ENCODE measurements at regions not wholly inside any gene's neighbourhood (a gene's known extent, or its start where the extent isn't known, plus 50 kb on each side); places are given as distances from the start of the nearest gene placed in this dataset.

DNA sequence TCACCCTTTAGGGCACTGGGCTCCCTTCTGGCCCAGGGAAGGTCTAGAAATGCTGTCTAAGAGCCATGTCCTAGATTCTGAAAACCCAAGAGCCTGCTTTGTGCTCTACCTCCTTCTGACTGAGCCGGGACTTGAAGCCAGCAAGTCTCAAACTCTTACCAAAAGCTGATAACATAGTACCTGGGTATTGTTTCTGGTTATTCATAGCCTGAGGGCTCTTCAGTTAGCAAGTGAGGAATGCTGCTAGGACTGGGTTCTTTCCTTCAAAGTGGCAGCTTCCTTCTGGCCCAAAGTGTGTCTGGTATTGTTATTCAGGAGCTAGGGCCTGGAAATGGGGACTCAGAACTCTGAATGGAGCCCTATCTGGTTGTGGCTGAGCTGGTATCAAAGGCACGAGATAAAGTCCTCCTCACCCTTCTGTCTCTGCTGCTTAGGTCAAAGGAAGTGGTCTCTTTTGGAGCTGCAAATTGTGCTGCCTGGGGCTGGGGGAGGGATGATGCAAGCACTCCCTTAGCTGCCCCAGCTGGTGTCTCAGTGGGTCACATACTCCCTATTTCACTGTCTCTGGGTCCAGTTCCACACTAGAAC is 696.0 kb upstream of the CCDC179 start:
- no peak overlapping the region for H3K27ac ChIP-seq
- TF ChIP-seq ZFX (IDR thresholded peaks at IDR 0.05; ENCODE audit: borderline replicate concordance): no peak
- TF ChIP-seq, protein P1, sequence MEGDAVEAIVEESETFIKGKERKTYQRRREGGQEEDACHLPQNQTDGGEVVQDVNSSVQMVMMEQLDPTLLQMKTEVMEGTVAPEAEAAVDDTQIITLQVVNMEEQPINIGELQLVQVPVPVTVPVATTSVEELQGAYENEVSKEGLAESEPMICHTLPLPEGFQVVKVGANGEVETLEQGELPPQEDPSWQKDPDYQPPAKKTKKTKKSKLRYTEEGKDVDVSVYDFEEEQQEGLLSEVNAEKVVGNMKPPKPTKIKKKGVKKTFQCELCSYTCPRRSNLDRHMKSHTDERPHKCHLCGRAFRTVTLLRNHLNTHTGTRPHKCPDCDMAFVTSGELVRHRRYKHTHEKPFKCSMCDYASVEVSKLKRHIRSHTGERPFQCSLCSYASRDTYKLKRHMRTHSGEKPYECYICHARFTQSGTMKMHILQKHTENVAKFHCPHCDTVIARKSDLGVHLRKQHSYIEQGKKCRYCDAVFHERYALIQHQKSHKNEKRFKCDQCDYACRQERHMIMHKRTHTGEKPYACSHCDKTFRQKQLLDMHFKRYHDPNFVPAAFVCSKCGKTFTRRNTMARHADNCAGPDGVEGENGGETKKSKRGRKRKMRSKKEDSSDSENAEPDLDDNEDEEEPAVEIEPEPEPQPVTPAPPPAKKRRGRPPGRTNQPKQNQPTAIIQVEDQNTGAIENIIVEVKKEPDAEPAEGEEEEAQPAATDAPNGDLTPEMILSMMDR (IDR thresholded peaks at IDR 0.05): no peak

DNA sequence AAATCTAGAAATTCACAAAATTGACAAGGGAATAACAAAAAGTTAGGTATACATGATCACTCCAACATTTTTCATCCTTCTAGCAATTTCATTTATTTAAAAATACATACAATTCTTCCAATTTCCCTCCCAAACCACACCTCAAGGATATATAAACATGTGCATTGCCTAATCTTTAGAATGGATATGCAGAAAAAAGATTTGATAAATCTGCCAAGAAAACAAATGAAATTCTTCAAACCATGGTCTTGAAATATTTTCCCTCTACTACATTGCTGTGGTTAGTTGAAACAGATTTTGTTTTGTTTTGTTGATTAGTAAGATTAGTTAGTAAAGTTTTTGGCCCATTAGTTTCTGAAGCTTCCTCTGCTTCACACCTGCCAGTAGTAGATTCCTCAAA is 703.3 kb upstream of the CCDC179 start:
- no peak overlapping the region for H3K27ac ChIP-seq
- TF ChIP-seq, protein P1 (IDR thresholded peaks at IDR 0.05): no peak
- TF ChIP-seq ZFX (IDR thresholded peaks at IDR 0.05; ENCODE audit: borderline replicate concordance): no peak

DNA sequence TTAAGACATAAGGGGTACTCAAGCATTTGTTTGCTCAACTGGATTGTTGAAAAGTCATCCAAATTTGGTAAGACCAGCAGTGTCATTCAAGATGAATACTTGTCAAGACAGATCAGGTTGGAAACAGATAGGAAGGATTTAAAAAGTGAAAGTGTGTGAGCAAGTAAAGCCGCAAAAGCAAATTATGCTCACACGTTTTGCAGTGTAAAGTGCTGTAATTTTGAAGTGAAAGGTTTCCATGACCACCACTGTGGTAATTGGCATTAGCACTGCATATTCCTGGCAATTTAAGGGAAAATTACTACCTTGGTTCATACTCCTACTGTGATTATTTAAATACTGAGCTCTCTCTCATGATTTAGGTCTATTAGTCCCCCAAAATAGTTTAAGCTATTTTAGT is 704.1 kb upstream of the CCDC179 start:
- TF ChIP-seq, protein P1 (IDR thresholded peaks at IDR 0.05): no peak
- no peak for TF ChIP-seq ZFX (IDR thresholded peaks at IDR 0.05; ENCODE audit: borderline replicate concordance)
- H3K27ac ChIP-seq: no peak overlapping the region

DNA sequence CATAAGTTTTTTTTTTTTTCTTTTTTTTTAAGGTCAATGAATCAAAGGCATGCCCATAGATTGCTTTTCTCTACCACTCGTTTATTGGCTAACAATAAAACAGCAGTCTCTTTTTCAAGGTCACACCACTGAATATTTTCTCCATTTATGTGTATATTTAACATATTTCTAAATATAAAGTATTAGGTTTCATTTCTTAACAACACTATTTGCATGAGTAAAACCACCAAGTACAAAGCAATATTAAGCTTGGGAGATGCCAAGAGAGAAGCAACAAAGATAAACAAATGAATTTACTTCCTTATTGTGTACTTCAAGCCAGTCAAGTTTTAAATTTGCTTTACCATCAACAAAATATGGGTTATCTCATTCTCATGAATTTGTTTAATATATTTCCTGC is 708.9 kb upstream of the CCDC179 start:
- no peak overlapping the region for H3K27ac ChIP-seq
- TF ChIP-seq ZFX (IDR thresholded peaks at IDR 0.05; ENCODE audit: borderline replicate concordance): no peak
- TF ChIP-seq, protein P1 (IDR thresholded peaks at IDR 0.05): no peak

DNA sequence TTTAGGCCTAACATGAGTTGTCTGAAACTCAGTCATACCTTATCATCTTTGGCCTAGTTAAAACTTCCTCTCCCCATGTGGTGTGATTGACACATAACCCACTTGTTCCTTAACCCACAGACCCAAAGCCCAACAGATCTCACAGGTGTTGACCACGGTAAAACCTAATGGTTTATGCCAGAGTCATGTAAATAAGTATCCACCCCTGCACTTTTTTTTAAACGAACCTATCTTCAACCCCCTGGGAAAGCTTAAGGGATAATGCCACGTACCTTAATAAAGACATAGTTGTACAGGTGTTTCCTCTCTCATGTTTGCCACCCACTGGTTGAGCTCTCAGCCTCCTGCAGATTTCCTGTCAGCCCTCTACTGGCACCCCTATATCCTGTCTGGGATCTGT is 709.3 kb upstream of the CCDC179 start:
- H3K27ac ChIP-seq: no peak overlapping the region
- TF ChIP-seq, protein P1 (IDR thresholded peaks at IDR 0.05): no peak
- no peak for TF ChIP-seq ZFX (IDR thresholded peaks at IDR 0.05; ENCODE audit: borderline replicate concordance)

DNA sequence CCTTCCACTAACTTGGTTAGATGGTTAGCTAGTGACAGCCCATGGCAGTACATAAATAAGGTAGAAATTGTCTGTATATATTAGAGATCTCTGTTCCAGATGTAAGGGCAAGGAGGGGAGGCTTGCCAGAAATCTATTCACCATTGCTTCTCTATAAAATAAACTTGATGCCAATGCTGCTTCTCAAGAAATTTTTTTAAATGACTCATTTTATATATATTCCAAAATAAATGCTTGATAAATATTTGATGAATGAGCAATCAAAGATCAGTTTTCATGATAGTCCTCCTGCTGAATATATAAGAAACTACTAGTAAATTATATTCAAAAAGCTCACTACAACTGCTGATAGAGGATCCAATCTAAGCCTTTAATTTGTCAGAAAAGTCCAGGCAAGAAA is 710.6 kb upstream of the CCDC179 start:
- TF ChIP-seq, protein P1 (IDR thresholded peaks at IDR 0.05): no peak
- no peak for TF ChIP-seq ZFX (IDR thresholded peaks at IDR 0.05; ENCODE audit: borderline replicate concordance)
- no peak overlapping the region for H3K27ac ChIP-seq

DNA sequence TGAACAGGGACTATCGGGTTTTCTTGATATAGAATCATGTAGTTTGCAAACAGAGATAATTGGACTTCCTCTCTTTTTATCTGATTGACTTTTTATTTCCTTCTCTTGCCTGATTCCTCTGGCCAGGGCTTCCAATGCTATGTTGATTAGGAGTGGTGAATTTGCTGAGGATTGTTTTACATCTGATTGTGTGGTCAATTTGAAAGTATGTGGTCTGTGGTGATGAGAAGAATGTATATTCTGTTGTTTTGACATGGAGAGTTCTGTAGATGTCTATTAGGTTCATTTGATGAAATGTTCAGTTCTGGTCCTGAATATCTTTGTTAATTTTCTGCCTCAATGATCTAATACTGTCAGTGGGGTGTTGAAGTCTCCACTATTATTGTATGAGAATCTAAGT is 713.2 kb upstream of the CCDC179 start:
- no peak for TF ChIP-seq ZFX (IDR thresholded peaks at IDR 0.05; ENCODE audit: borderline replicate concordance)
- TF ChIP-seq, protein P1 (IDR thresholded peaks at IDR 0.05): no peak
- no peak overlapping the region for H3K27ac ChIP-seq
